Uterus (tissue), 3 donors: ENCODE measurements at regions not wholly inside any gene's neighbourhood (a gene's known extent, or its start where the extent isn't known, plus 50 kb on each side); places are given as distances from the start of the nearest gene placed in this dataset.

Experiments used
- DNase-seq, 2 donors: peaks; one replicate each; pipeline ENCODE4 v3.0.0-alpha.2; 2019 to 2020
- H3K27ac ChIP-seq, 2 donors: fragments of 200-600 bp; sonication (generic); 1 replicate in 1 of 2; 2 replicates in 1 of 2; pipeline ENCODE4 v1.5.1; 2016 to 2018
- H3K27me3 ChIP-seq, 2 donors: fragments of 200-600 bp; sonication (generic); one replicate each; pipeline ENCODE4 v1.5.1; 2018 to 2019; ENCODE audit warnings: control low read depth in 1 of 2
- H3K36me3 ChIP-seq, 2 donors: fragments of 200-600 bp; sonication (generic); one replicate each; pipeline ENCODE4 v1.5.1; 2019; ENCODE audit warnings: control low read depth in 1 of 2
- H3K4me1 ChIP-seq, 2 donors: fragments of 200-600 bp; sonication (generic); one replicate each; pipeline ENCODE4 v1.5.1; 2018 to 2019; ENCODE audit warnings: control low read depth in 1 of 2
- H3K4me3 ChIP-seq, 2 donors: fragments of 200-600 bp; sonication (generic); 1 replicate in 1 of 2; 2 replicates in 1 of 2; pipeline ENCODE4 v1.5.1; 2018 to 2019; ENCODE audit warnings: mild to moderate bottlenecking in 1 of 2
- H3K9me3 ChIP-seq, 2 donors: fragments of 200-600 bp; sonication (generic); one replicate each; pipeline ENCODE4 v1.5.1; 2019; ENCODE audit warnings: control low read depth in 1 of 2
- CTCF ChIP-seq, 4 experiments: fragments of 200-600 bp in 2 of 4; fragments of 450-650 bp in 2 of 4; sonication (generic) in 2 of 4; IDR thresholded peaks; one replicate each; pipeline ENCODE4 v1.5.1; 2016 to 2019; ENCODE audit warnings: antibody characterized with exemption in 4 of 4, mild to moderate bottlenecking in 2 of 4, moderate library complexity in 1 of 4
- POLR2A ChIP-seq, 2 donors: fragments of 450-650 bp; IDR thresholded peaks; one replicate each; pipeline ENCODE4 v1.6.1; 2016; ENCODE audit warnings: antibody characterized with exemption in 2 of 2, mild to moderate bottlenecking in 1 of 2, moderate library complexity in 1 of 2
- intact Hi-C: fragments of 100-400 bp; cut with DNase I; formaldehyde crosslinking; loops from one replicate; pipeline ENCODE4 v1.15.1; 2023; ENCODE audit warnings: low total_unique reads
- donor health status: DM: yes; HTN: yes; CAD: no.

GRCh38 chr5:2393556-2393955 is 357.9 kb downstream of the IRX2 start:
- Histone ChIP-seq H3K4me1 (no peaks in the 10 kb centered on the region), H3K27ac (no peak overlapping the region), H3K27me3 (no peaks in the 10 kb centered on the region), H3K36me3 (no peaks in the 10 kb centered on the region), H3K9me3 (no peaks in the 10 kb centered on the region), H3K4me3 (no peak overlapping the region)
- intact Hi-C loops: no loop called here
- DNase-seq: no peak
- no peak for TF ChIP-seq CTCF (IDR thresholded peaks at IDR 0.05)
- no peak for TF ChIP-seq POLR2A (IDR thresholded peaks at IDR 0.05)

- Histone ChIP-seq H3K27ac (no peak overlapping the region), H3K27me3 (no peaks in the 10 kb centered on the region), H3K36me3 (no peaks in the 10 kb centered on the region), H3K4me3 (no peak overlapping the region), H3K4me1 (no peaks in the 10 kb centered on the region), H3K9me3 (no peaks in the 10 kb centered on the region)
- TF ChIP-seq POLR2A (IDR thresholded peaks at IDR 0.05) (no peak), CTCF (IDR thresholded peaks at IDR 0.05) (no peak)
- intact Hi-C loops: no loop called here
- DNase-seq: no peak
Measured at GRCh38 chr5:2391566-2391965, 359.9 kb downstream of the IRX2 start.

- no peak for DNase-seq
- Histone ChIP-seq H3K4me1 (no peaks in the 10 kb centered on the region), H3K27ac (no peak overlapping the region), H3K36me3 (no peaks in the 10 kb centered on the region), H3K27me3 (no peaks in the 10 kb centered on the region), H3K9me3 (no peaks in the 10 kb centered on the region), H3K4me3 (no peak overlapping the region)
- intact Hi-C loops: no loop called here
- TF ChIP-seq POLR2A (IDR thresholded peaks at IDR 0.05) (no peak), CTCF (IDR thresholded peaks at IDR 0.05) (no peak)
Measured at GRCh38 chr5:2391021-2391420, 360.5 kb downstream of the IRX2 start.

- intact Hi-C loops: no loop called here
- H3K36me3 ChIP-seq: no peaks in the 10 kb centered on the region
- TF ChIP-seq CTCF (IDR thresholded peaks at IDR 0.05) (no peak), POLR2A (IDR thresholded peaks at IDR 0.05) (no peak)
- H3K27ac ChIP-seq: no peak overlapping the region
- DNase-seq: no peak
- no peaks in the 10 kb centered on the region for H3K27me3 ChIP-seq
- H3K9me3 ChIP-seq: no peaks in the 10 kb centered on the region
- H3K4me1 ChIP-seq: no peaks in the 10 kb centered on the region
- no peak overlapping the region for H3K4me3 ChIP-seq
Measured at GRCh38 chr5:2388571-2388970, 362.9 kb downstream of the IRX2 start.

- Histone ChIP-seq H3K27ac (no peak overlapping the region), H3K9me3 (no peaks in the 10 kb centered on the region), H3K36me3 (no peaks in the 10 kb centered on the region), H3K4me1 (no peaks in the 10 kb centered on the region), H3K4me3 (no peak overlapping the region), H3K27me3 (no peaks in the 10 kb centered on the region)
- intact Hi-C loops: no loop called here
- no peak for DNase-seq
- TF ChIP-seq POLR2A (IDR thresholded peaks at IDR 0.05) (no peak), CTCF (IDR thresholded peaks at IDR 0.05) (no peak)
Measured at GRCh38 chr5:2387634-2388325, 363.7 kb downstream of the IRX2 start.
